Mucosa of descending colon (tissue), 3 donors: ENCODE measurements at regions not wholly inside any gene's neighbourhood (a gene's known extent, or its start where the extent isn't known, plus 50 kb on each side); places are given as distances from the start of the nearest gene placed in this dataset.

Experiments
- ATAC-seq: fragments of 200-7000 bp; cut with Tn5 transposase; one replicate; pipeline ENCODE4 v1.9.1; 2020; ENCODE audit warnings: mild to moderate bottlenecking, moderate library complexity
- DNase-seq, 3 donors: peaks; one replicate each; pipeline ENCODE4 v3.0.0-alpha.2; 2020
- H3K36me3 ChIP-seq: fragments of 200-600 bp; one replicate; pipeline ENCODE4 v1.8.0; 2021; ENCODE audit warnings: low read depth, mild to moderate bottlenecking
- H3K4me1 ChIP-seq: fragments of 200-600 bp; one replicate; pipeline ENCODE4 v1.8.0; 2021; ENCODE audit warnings: low read depth, mild to moderate bottlenecking
- H3K4me3 ChIP-seq: fragments of 200-600 bp; one replicate; pipeline ENCODE4 v1.8.0; 2021; ENCODE audit warnings: mild to moderate bottlenecking
- H3K9me3 ChIP-seq: fragments of 200-600 bp; one replicate; pipeline ENCODE4 v1.8.0; 2021; ENCODE audit warnings: mild to moderate bottlenecking
- intact Hi-C, 2 donors: fragments of 100-400 bp; cut with DNase I in 1 of 2; cut with micrococcal nuclease in 1 of 2; formaldehyde crosslinking; loops; one replicate each; pipeline versions ENCODE4 v1.11.0 to v1.11.1; 2022; cut with DNase I, micrococcal nuclease
- TF ChIP-seq, protein P1 (sequence below): fragments of 200-600 bp; IDR thresholded peaks from one replicate; pipeline ENCODE4 v1.8.0; 2022; ENCODE audit warnings: antibody characterized with exemption, mild to moderate bottlenecking
- donor health status: DM: no; HTN: no; CAD: no; lungs with moderate emphysema.
- donor health status: DM: no; HTN: no; CAD: no.
- donor health status: DM: no; HTN: yes; CAD: no.

DNA sequence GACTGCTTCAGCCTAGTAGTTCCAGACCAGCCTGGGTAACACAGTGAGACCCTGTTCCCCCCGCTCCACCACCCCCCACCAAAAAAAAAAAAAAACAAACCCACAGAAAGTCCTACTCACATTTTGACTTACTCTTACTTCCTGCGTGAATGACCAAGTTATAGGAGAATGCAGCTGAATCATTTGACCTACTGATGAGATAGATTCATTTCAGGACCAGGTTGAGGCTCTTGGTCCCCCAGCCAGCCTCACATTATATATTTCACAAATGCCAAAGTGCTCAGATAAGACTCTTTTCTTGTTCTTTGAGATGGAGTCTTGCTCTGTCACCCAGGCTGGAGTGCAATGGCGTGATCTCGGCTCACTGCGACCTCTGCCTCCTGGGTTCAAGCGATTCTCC lies 70.2 kb downstream of the KLF5 start:
- DNase-seq (no peak), ATAC-seq (no peak)
- intact Hi-C loops = no loop called here
- Histone ChIP-seq H3K9me3 (no peaks in the 10 kb centered on the region), H3K4me1 (peaks cover 8% of the 10 kb centered on the region), H3K36me3 (no peaks in the 10 kb centered on the region), H3K4me3 (no peak overlapping the region)
- TF ChIP-seq, protein P1, sequence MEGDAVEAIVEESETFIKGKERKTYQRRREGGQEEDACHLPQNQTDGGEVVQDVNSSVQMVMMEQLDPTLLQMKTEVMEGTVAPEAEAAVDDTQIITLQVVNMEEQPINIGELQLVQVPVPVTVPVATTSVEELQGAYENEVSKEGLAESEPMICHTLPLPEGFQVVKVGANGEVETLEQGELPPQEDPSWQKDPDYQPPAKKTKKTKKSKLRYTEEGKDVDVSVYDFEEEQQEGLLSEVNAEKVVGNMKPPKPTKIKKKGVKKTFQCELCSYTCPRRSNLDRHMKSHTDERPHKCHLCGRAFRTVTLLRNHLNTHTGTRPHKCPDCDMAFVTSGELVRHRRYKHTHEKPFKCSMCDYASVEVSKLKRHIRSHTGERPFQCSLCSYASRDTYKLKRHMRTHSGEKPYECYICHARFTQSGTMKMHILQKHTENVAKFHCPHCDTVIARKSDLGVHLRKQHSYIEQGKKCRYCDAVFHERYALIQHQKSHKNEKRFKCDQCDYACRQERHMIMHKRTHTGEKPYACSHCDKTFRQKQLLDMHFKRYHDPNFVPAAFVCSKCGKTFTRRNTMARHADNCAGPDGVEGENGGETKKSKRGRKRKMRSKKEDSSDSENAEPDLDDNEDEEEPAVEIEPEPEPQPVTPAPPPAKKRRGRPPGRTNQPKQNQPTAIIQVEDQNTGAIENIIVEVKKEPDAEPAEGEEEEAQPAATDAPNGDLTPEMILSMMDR = no peak
